CD4-positive, alpha-beta T cell (primary cell): ENCODE measurements at regions not wholly inside any gene's neighbourhood (a gene's known extent, or its start where the extent isn't known, plus 50 kb on each side); places are given as distances from the start of the nearest gene placed in this dataset.

Experiments used
- ATAC-seq: fragments of 200-7000 bp; cut with Tn5 transposase; one replicate; pipeline ENCODE4 v1.10.0; 2022; ENCODE audit warnings: mild to moderate bottlenecking; ENCODE audit not compliant: poor library complexity
- CTCF ChIA-PET: fragments of 350-600 bp; sonication (Branson Sonifier 250); formaldehyde crosslinking; loops from one replicate; lab custom pipeline; 2021; ENCODE audit warnings: antibody characterized with exemption, inconsistent platforms; lab: Charles Lee
- POLR2A ChIA-PET: fragments of 350-600 bp; sonication (Branson Sonifier 250); formaldehyde crosslinking; loops from one replicate; lab custom pipeline; 2021; ENCODE audit warnings: antibody characterized with exemption, inconsistent platforms; lab: Charles Lee
- DNase-seq, 14 experiments: peaks; one replicate each; pipeline ENCODE4 v3.0.0-alpha.2; 2013 to 2020; ENCODE audit warnings: mixed read lengths in 2 of 14
- H3K27ac ChIP-seq, 2 donors: one replicate each; pipeline versions ENCODE4 v1.5.1 to v1.7.0; 2013; ENCODE audit warnings: low read length in 2 of 2, low read depth in 1 of 2, mild to moderate bottlenecking in 1 of 2
- H3K27me3 ChIP-seq, 2 experiments: 1 replicate in 1 of 2; 2 replicates in 1 of 2; pipeline versions ENCODE4 v1.6.1 to v1.7.0; 2013; ENCODE audit warnings: low read length in 2 of 2, control low read depth in 1 of 2, mild to moderate bottlenecking in 1 of 2, moderate library complexity in 1 of 2; ENCODE audit not compliant: insufficient read depth in 2 of 2, control insufficient read depth in 1 of 2
- H3K36me3 ChIP-seq: one replicate; pipeline ENCODE4 v1.6.1; 2013; ENCODE audit warnings: low read length, control low read depth; ENCODE audit not compliant: insufficient read depth
- H3K4me1 ChIP-seq: one replicate; pipeline ENCODE4 v1.6.1; 2013; ENCODE audit warnings: low read length, control low read depth; ENCODE audit not compliant: insufficient read depth
- H3K4me3 ChIP-seq: one replicate; pipeline ENCODE4 v1.5.1; 2013; ENCODE audit warnings: mild to moderate bottlenecking, low read length, moderate library complexity
- H3K9me3 ChIP-seq, 2 experiments: 1 replicate in 1 of 2; 2 replicates in 1 of 2; pipeline versions ENCODE4 v1.6.1 to v1.7.0; 2013; ENCODE audit warnings: low read length in 2 of 2, mild to moderate bottlenecking in 2 of 2, control low read depth in 1 of 2, moderate library complexity in 1 of 2; ENCODE audit not compliant: control insufficient read depth in 1 of 2, insufficient read depth in 1 of 2
- H3K27ac Mint-ChIP-seq: one replicate; pipeline ENCODE4 v1.8.0; 2020; ENCODE audit warnings: mixed read lengths
- H3K27me3 Mint-ChIP-seq: one replicate; pipeline ENCODE4 v1.8.0; 2021; ENCODE audit warnings: mixed read lengths
- H3K36me3 Mint-ChIP-seq: one replicate; pipeline ENCODE4 v1.8.0; 2021; ENCODE audit warnings: low read depth, mixed read lengths
- H3K4me1 Mint-ChIP-seq: one replicate; pipeline ENCODE4 v1.8.0; 2021; ENCODE audit warnings: low read depth, mixed read lengths
- H3K4me3 Mint-ChIP-seq: one replicate; pipeline ENCODE4 v1.8.0; 2020; ENCODE audit warnings: mild to moderate bottlenecking, mixed read lengths
- H3K9me3 Mint-ChIP-seq: one replicate; pipeline ENCODE4 v1.8.0; 2020; ENCODE audit warnings: mixed read lengths
- CTCF ChIP-seq: fragments of 200-600 bp; IDR thresholded peaks from one replicate; pipeline ENCODE4 v1.8.0; 2022; ENCODE audit warnings: antibody characterized with exemption, mild to moderate bottlenecking
- intact Hi-C, 2 experiments: fragments of 100-400 bp; cut with DNase I in 1 of 2; cut with micrococcal nuclease in 1 of 2; formaldehyde crosslinking; loops; one replicate each; pipeline versions ENCODE4 v1.15.1 to v1.9.0; 2023 to 2025; cut with DNase I, micrococcal nuclease

GRCh38 chr3:40846451-40846850, 321.7 kb downstream of the ZNF621 start:
- Histone ChIP-seq H3K4me3 (no peak overlapping the region), H3K9me3 (no peaks in the 10 kb centered on the region), H3K36me3 (no peaks in the 10 kb centered on the region), H3K4me1 (no peaks in the 10 kb centered on the region), H3K27me3 (no peaks in the 10 kb centered on the region), H3K27ac (no peak overlapping the region)
- H3K4me1 Mint-ChIP-seq = no peaks in the 10 kb centered on the region
- no peak for TF ChIP-seq CTCF
- ChIA-PET CTCF (no interaction called here), POLR2A (no interaction called here)
- intact Hi-C loops = no loop called here
- peaks cover 7% of the 10 kb centered on the region for H3K27me3 Mint-ChIP-seq
- DNase-seq = no peak
- no peak overlapping the region for H3K27ac Mint-ChIP-seq
- no peak for ATAC-seq
- H3K4me3 Mint-ChIP-seq = no peak overlapping the region
- H3K9me3 Mint-ChIP-seq = no peaks in the 10 kb centered on the region
- H3K36me3 Mint-ChIP-seq = no peaks in the 10 kb centered on the region

DNA sequence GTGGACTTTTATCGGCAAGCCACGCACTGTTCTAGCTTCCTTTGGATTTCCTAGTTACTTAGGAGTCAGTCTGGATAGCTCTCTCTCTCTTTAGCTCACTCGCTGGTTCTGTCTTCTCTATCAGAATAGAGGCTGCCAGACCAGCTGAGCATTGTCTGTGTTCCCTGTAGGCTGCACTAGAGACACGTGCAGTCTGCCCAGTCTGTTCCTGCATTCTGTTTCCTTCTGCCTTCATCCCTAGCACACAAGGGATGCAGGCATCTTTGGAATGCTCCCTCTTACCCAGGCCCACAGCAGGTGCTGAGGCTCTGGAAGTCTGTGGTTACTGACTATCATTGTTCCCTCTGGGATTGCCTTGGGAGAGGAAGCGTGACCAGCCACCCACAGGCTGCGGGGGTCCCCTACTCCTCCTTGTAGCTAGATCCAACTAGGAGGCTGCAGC, 322.8 kb downstream of the ZNF621 start:
- no peaks in the 10 kb centered on the region for H3K36me3 Mint-ChIP-seq
- POLR2A ChIA-PET = no interaction called here

GRCh38 chr3:40848421-40848820, 323.7 kb downstream of the ZNF621 start:
- Mint-ChIP-seq H3K4me3 (no peak overlapping the region), H3K4me1 (no peaks in the 10 kb centered on the region), H3K9me3 (no peaks in the 10 kb centered on the region), H3K27ac (no peak overlapping the region), H3K27me3 (peaks cover 7% of the 10 kb centered on the region), H3K36me3 (no peaks in the 10 kb centered on the region)
- DNase-seq (no peak), ATAC-seq (no peak)
- Histone ChIP-seq H3K9me3 (no peaks in the 10 kb centered on the region), H3K27ac (no peak overlapping the region), H3K4me3 (no peak overlapping the region), H3K27me3 (no peaks in the 10 kb centered on the region), H3K36me3 (no peaks in the 10 kb centered on the region), H3K4me1 (no peaks in the 10 kb centered on the region)
- POLR2A ChIA-PET = no interaction called here
- TF ChIP-seq CTCF = no peak
- intact Hi-C loops = no loop called here
- CTCF ChIA-PET = no interaction called here

More for the DNA sequence above, 322.8 kb downstream of the ZNF621 start:
- Histone ChIP-seq H3K4me1 (no peaks in the 10 kb centered on the region), H3K36me3 (no peaks in the 10 kb centered on the region), H3K4me3 (no peak overlapping the region), H3K27ac (no peak overlapping the region), H3K9me3 (no peaks in the 10 kb centered on the region), H3K27me3 (no peaks in the 10 kb centered on the region)
- Mint-ChIP-seq H3K27ac (no peak overlapping the region), H3K27me3 (peaks cover 7% of the 10 kb centered on the region), H3K4me1 (no peaks in the 10 kb centered on the region), H3K4me3 (no peak overlapping the region), H3K9me3 (no peaks in the 10 kb centered on the region)
- CTCF ChIA-PET = no interaction called here
- TF ChIP-seq CTCF = no peak
- DNase-seq = no peak
- ATAC-seq = no peak
- intact Hi-C loops = no loop called here
